WTC11 (cell line): ENCODE measurements at regions not wholly inside any gene's neighbourhood (a gene's known extent, or its start where the extent isn't known, plus 50 kb on each side); places are given as distances from the start of the nearest gene placed in this dataset.

Experiments
- ATAC-seq: fragments of 200-7000 bp; cut with Tn5 transposase; 2 replicates; pipeline ENCODE4 v1.10.0; 2021; ENCODE audit warnings: mild to moderate bottlenecking, moderate library complexity
- CTCF ChIA-PET: fragments of 300-600 bp; sonication (Branson Sonifier 250); formaldehyde crosslinking; loops from one replicate; lab custom pipeline; 2021; ENCODE audit warnings: antibody characterized with exemption; lab: Charles Lee
- POLR2A ChIA-PET: fragments of 350-600 bp; sonication (Branson Sonifier 250); formaldehyde crosslinking; loops from one replicate; lab custom pipeline; 2021; ENCODE audit warnings: antibody characterized with exemption; lab: Charles Lee
- DNase-seq: peaks from one replicate; pipeline ENCODE4 v3.0.0; 2021; ENCODE audit warnings: low spot score
- H3K27ac Mint-ChIP-seq: 2 replicates; pipeline ENCODE4 v1.8.0; 2021; ENCODE audit warnings: mixed read lengths
- H3K27me3 Mint-ChIP-seq: 2 replicates; pipeline ENCODE4 v1.8.0; 2021; ENCODE audit warnings: low read depth, mild to moderate bottlenecking, moderate library complexity, mixed read lengths
- H3K36me3 Mint-ChIP-seq: 2 replicates; pipeline ENCODE4 v1.8.0; 2021; ENCODE audit warnings: mixed read lengths
- H3K4me1 Mint-ChIP-seq: 2 replicates; pipeline ENCODE4 v1.8.0; 2022; ENCODE audit warnings: mixed read lengths
- H3K4me3 Mint-ChIP-seq: 2 replicates; pipeline ENCODE4 v1.8.0; 2021; ENCODE audit warnings: mild to moderate bottlenecking, moderate library complexity, mixed read lengths
- H3K9me3 Mint-ChIP-seq: 2 replicates; pipeline ENCODE4 v1.8.0; 2021; ENCODE audit warnings: mixed read lengths
- EMX1 ChIP-seq: fragments of 250-450 bp; sonication (Bioruptor Pico); IDR thresholded peaks from 2 replicates; pipeline ENCODE4 v1.8.0; 2021; ENCODE audit warnings: mild to moderate bottlenecking
- ESRRA ChIP-seq: sonication (generic); formaldehyde crosslinking; IDR thresholded peaks from 2 replicates; pipeline ENCODE4 v1.8.1; 2022; ENCODE audit warnings: mild to moderate bottlenecking, missing genetic modification reagents, borderline replicate concordance
- GRHL2 ChIP-seq: fragments of 250-450 bp; sonication (Bioruptor Pico); IDR thresholded peaks from 2 replicates; pipeline ENCODE4 v1.8.0; 2022; ENCODE audit warnings: mild to moderate bottlenecking, moderate library complexity; ENCODE audit not compliant: insufficient replicate concordance, severe bottlenecking
- HMGA2 ChIP-seq: fragments of 250-450 bp; sonication (Bioruptor Pico); IDR thresholded peaks from 2 replicates; pipeline ENCODE4 v1.4.0; 2021; ENCODE audit warnings: mild to moderate bottlenecking, moderate library complexity
- SOX15 ChIP-seq: fragments of 250-450 bp; sonication (Bioruptor Pico); IDR thresholded peaks from 2 replicates; pipeline ENCODE4 v1.9.0; 2021; ENCODE audit warnings: mild to moderate bottlenecking
- ZNF138 ChIP-seq: sonication (generic); formaldehyde crosslinking; conservative IDR thresholded peaks from 2 replicates; pipeline ENCODE4 v1.8.1; 2022; ENCODE audit warnings: mild to moderate bottlenecking, moderate library complexity, missing genetic modification reagents
- ZNF219 ChIP-seq: sonication (generic); formaldehyde crosslinking; IDR thresholded peaks from 2 replicates; pipeline ENCODE4 v1.8.0; 2023; ENCODE audit warnings: missing genetic modification reagents, mild to moderate bottlenecking, borderline replicate concordance
- ZNF263 ChIP-seq: sonication (generic); formaldehyde crosslinking; IDR thresholded peaks from 2 replicates; pipeline ENCODE4 v1.8.1; 2022; ENCODE audit warnings: low read depth, mild to moderate bottlenecking, moderate library complexity, missing genetic modification reagents
- ZNF396 ChIP-seq: fragments of 250-450 bp; sonication (Bioruptor Pico); IDR thresholded peaks from 2 replicates; pipeline ENCODE4 v1.8.0; 2021; ENCODE audit warnings: mild to moderate bottlenecking, moderate library complexity, borderline replicate concordance
- TF ChIP-seq, protein P1 (sequence below): sonication (generic); formaldehyde crosslinking; conservative IDR thresholded peaks from 2 replicates; pipeline ENCODE4 v1.8.1; 2023; ENCODE audit warnings: mild to moderate bottlenecking, low read depth, missing genetic modification reagents, moderate library complexity
- TF ChIP-seq, protein P2 (sequence below): fragments of 250-450 bp; sonication (Bioruptor Pico); IDR thresholded peaks from 2 replicates; pipeline ENCODE4 v1.8.0; 2021; ENCODE audit warnings: mild to moderate bottlenecking
- TF ChIP-seq, protein P3 (sequence below): sonication (generic); formaldehyde crosslinking; IDR thresholded peaks from 2 replicates; pipeline ENCODE4 v1.8.1; 2022; ENCODE audit warnings: low read depth, missing genetic modification reagents, borderline replicate concordance
- TF ChIP-seq, protein P4 (sequence below): fragments of 250-450 bp; sonication (Bioruptor Pico); IDR thresholded peaks from 2 replicates; pipeline ENCODE4 v1.9.0; 2021; ENCODE audit warnings: mild to moderate bottlenecking
- TF ChIP-seq, protein P5 (sequence below): sonication (generic); formaldehyde crosslinking; IDR thresholded peaks from 2 replicates; pipeline ENCODE4 v1.8.0; 2022; ENCODE audit warnings: mild to moderate bottlenecking, missing genetic modification reagents
- TF ChIP-seq, protein P6 (sequence below): sonication (generic); formaldehyde crosslinking; IDR thresholded peaks from 2 replicates; pipeline ENCODE4 v1.8.1; 2023; ENCODE audit warnings: mild to moderate bottlenecking, missing genetic modification reagents, borderline replicate concordance
- TF ChIP-seq, protein P7 (sequence below): sonication (generic); formaldehyde crosslinking; IDR thresholded peaks from 2 replicates; pipeline ENCODE4 v1.8.1; 2022; ENCODE audit warnings: mild to moderate bottlenecking, missing genetic modification reagents, moderate library complexity, borderline replicate concordance
- TF ChIP-seq, protein P8 (sequence below): sonication (generic); formaldehyde crosslinking; IDR thresholded peaks from 2 replicates; pipeline ENCODE4 v1.8.1; 2022; ENCODE audit warnings: low read depth, mild to moderate bottlenecking, moderate library complexity, missing genetic modification reagents, borderline replicate concordance

DNA sequence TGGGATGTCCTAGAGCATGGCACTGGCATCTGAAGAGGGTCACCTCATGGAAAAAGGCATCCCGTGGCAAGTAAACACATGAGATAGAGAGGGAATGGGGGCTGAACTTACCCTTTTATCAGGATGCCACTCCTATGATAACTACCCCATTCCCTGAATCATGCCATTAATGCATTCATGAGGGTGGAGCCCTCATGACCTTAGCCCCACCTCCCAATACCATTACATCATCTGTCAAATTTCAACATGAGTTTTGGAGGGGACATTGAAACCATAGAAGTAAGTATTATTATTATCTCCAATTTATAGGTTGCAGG lies 65.2 kb downstream of the MTNR1B start (continued):
- TF ChIP-seq, protein P1, sequence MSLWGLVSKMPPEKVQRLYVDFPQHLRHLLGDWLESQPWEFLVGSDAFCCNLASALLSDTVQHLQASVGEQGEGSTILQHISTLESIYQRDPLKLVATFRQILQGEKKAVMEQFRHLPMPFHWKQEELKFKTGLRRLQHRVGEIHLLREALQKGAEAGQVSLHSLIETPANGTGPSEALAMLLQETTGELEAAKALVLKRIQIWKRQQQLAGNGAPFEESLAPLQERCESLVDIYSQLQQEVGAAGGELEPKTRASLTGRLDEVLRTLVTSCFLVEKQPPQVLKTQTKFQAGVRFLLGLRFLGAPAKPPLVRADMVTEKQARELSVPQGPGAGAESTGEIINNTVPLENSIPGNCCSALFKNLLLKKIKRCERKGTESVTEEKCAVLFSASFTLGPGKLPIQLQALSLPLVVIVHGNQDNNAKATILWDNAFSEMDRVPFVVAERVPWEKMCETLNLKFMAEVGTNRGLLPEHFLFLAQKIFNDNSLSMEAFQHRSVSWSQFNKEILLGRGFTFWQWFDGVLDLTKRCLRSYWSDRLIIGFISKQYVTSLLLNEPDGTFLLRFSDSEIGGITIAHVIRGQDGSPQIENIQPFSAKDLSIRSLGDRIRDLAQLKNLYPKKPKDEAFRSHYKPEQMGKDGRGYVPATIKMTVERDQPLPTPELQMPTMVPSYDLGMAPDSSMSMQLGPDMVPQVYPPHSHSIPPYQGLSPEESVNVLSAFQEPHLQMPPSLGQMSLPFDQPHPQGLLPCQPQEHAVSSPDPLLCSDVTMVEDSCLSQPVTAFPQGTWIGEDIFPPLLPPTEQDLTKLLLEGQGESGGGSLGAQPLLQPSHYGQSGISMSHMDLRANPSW (CRISPR knock-in tag): no peak
- TF ChIP-seq ZNF219 (CRISPR knock-in tag) (no peak), ESRRA (CRISPR knock-in tag) (no peak)
- TF ChIP-seq, protein P2, sequence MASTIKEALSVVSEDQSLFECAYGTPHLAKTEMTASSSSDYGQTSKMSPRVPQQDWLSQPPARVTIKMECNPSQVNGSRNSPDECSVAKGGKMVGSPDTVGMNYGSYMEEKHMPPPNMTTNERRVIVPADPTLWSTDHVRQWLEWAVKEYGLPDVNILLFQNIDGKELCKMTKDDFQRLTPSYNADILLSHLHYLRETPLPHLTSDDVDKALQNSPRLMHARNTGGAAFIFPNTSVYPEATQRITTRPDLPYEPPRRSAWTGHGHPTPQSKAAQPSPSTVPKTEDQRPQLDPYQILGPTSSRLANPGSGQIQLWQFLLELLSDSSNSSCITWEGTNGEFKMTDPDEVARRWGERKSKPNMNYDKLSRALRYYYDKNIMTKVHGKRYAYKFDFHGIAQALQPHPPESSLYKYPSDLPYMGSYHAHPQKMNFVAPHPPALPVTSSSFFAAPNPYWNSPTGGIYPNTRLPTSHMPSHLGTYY (CRISPR knock-in tag): no peak
- TF ChIP-seq, protein P3, sequence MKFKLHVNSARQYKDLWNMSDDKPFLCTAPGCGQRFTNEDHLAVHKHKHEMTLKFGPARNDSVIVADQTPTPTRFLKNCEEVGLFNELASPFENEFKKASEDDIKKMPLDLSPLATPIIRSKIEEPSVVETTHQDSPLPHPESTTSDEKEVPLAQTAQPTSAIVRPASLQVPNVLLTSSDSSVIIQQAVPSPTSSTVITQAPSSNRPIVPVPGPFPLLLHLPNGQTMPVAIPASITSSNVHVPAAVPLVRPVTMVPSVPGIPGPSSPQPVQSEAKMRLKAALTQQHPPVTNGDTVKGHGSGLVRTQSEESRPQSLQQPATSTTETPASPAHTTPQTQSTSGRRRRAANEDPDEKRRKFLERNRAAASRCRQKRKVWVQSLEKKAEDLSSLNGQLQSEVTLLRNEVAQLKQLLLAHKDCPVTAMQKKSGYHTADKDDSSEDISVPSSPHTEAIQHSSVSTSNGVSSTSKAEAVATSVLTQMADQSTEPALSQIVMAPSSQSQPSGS (CRISPR knock-in tag): no peak
- TF ChIP-seq, protein P4, sequence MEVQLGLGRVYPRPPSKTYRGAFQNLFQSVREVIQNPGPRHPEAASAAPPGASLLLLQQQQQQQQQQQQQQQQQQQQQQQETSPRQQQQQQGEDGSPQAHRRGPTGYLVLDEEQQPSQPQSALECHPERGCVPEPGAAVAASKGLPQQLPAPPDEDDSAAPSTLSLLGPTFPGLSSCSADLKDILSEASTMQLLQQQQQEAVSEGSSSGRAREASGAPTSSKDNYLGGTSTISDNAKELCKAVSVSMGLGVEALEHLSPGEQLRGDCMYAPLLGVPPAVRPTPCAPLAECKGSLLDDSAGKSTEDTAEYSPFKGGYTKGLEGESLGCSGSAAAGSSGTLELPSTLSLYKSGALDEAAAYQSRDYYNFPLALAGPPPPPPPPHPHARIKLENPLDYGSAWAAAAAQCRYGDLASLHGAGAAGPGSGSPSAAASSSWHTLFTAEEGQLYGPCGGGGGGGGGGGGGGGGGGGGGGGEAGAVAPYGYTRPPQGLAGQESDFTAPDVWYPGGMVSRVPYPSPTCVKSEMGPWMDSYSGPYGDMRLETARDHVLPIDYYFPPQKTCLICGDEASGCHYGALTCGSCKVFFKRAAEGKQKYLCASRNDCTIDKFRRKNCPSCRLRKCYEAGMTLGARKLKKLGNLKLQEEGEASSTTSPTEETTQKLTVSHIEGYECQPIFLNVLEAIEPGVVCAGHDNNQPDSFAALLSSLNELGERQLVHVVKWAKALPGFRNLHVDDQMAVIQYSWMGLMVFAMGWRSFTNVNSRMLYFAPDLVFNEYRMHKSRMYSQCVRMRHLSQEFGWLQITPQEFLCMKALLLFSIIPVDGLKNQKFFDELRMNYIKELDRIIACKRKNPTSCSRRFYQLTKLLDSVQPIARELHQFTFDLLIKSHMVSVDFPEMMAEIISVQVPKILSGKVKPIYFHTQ (CRISPR knock-in tag): no peak
- TF ChIP-seq, all 79 proteins: peak for 0

DNA sequence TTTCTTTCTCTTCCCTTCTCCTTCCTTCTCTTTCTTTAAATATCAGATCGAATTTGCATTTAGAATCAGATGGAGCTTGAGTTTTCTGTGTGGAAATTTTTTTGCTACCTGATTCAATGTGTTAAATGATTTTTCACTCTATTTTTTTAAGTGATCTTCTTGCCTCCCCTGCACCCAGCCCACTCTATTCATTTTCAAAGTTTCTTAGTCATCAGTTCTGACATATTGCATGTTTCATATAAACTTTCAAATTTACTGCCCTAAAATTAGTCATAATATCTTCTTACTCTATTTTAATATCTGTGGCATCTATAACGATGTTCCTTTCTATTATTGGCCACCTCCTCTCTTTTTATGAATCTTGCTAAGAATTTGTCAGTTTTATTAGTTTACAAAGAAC lies 69.1 kb downstream of the MTNR1B start:
- Mint-ChIP-seq H3K4me1 (no peaks in the 10 kb centered on the region), H3K9me3 (peaks cover 34% of the 10 kb centered on the region), H3K4me3 (no peak overlapping the region), H3K27me3 (no peaks in the 10 kb centered on the region; the same call in 1 of the 2 replicates)
- TF ChIP-seq GRHL2 (CRISPR knock-in tag) (no peak), ZNF396 (no peak), EMX1 (CRISPR knock-in tag) (no peak), ZNF263 (no peak), HMGA2 (CRISPR knock-in tag) (no peak), SOX15 (CRISPR knock-in tag) (no peak), ZNF138 (CRISPR knock-in tag) (no peak)
- TF ChIP-seq, protein P5, sequence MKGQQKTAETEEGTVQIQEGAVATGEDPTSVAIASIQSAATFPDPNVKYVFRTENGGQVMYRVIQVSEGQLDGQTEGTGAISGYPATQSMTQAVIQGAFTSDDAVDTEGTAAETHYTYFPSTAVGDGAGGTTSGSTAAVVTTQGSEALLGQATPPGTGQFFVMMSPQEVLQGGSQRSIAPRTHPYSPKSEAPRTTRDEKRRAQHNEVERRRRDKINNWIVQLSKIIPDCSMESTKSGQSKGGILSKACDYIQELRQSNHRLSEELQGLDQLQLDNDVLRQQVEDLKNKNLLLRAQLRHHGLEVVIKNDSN: no peak
- TF ChIP-seq, protein P6, sequence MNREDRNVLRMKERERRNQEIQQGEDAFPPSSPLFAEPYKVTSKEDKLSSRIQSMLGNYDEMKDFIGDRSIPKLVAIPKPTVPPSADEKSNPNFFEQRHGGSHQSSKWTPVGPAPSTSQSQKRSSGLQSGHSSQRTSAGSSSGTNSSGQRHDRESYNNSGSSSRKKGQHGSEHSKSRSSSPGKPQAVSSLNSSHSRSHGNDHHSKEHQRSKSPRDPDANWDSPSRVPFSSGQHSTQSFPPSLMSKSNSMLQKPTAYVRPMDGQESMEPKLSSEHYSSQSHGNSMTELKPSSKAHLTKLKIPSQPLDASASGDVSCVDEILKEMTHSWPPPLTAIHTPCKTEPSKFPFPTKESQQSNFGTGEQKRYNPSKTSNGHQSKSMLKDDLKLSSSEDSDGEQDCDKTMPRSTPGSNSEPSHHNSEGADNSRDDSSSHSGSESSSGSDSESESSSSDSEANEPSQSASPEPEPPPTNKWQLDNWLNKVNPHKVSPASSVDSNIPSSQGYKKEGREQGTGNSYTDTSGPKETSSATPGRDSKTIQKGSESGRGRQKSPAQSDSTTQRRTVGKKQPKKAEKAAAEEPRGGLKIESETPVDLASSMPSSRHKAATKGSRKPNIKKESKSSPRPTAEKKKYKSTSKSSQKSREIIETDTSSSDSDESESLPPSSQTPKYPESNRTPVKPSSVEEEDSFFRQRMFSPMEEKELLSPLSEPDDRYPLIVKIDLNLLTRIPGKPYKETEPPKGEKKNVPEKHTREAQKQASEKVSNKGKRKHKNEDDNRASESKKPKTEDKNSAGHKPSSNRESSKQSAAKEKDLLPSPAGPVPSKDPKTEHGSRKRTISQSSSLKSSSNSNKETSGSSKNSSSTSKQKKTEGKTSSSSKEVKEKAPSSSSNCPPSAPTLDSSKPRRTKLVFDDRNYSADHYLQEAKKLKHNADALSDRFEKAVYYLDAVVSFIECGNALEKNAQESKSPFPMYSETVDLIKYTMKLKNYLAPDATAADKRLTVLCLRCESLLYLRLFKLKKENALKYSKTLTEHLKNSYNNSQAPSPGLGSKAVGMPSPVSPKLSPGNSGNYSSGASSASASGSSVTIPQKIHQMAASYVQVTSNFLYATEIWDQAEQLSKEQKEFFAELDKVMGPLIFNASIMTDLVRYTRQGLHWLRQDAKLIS (CRISPR knock-in tag): no peak
- TF ChIP-seq, protein P7, sequence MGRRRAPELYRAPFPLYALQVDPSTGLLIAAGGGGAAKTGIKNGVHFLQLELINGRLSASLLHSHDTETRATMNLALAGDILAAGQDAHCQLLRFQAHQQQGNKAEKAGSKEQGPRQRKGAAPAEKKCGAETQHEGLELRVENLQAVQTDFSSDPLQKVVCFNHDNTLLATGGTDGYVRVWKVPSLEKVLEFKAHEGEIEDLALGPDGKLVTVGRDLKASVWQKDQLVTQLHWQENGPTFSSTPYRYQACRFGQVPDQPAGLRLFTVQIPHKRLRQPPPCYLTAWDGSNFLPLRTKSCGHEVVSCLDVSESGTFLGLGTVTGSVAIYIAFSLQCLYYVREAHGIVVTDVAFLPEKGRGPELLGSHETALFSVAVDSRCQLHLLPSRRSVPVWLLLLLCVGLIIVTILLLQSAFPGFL (CRISPR knock-in tag): no peak
- TF ChIP-seq, protein P8, sequence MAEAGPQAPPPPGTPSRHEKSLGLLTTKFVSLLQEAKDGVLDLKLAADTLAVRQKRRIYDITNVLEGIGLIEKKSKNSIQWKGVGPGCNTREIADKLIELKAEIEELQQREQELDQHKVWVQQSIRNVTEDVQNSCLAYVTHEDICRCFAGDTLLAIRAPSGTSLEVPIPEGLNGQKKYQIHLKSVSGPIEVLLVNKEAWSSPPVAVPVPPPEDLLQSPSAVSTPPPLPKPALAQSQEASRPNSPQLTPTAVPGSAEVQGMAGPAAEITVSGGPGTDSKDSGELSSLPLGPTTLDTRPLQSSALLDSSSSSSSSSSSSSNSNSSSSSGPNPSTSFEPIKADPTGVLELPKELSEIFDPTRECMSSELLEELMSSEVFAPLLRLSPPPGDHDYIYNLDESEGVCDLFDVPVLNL: no peak
- TF ChIP-seq, protein P1 (CRISPR knock-in tag): no peak
- TF ChIP-seq, all 79 proteins: peak for 0
- Mint-ChIP-seq H3K27ac (no peak overlapping the region), H3K36me3 (peaks cover 19% of the 10 kb centered on the region)
- CTCF ChIA-PET: no interaction called here
- POLR2A ChIA-PET: no interaction called here
- DNase-seq (no peak), ATAC-seq (no peak)
